Thoracic aorta (tissue), 2 donors: ENCODE measurements at regions not wholly inside any gene's neighbourhood (a gene's known extent, or its start where the extent isn't known, plus 50 kb on each side); places are given as distances from the start of the nearest gene placed in this dataset.

Experiments used
- ATAC-seq: fragments of 150-250 bp; one replicate; pipeline ENCODE4 v1.8.0; 2017; ENCODE audit warnings: low read depth; ENCODE audit not compliant: insufficient number of reproducible peaks, low FRiP score
- DNase-seq: peaks from one replicate; pipeline ENCODE4 v3.0.0-alpha.2; 2020; ENCODE audit warnings: low spot score
- H3K27ac ChIP-seq, 2 donors: fragments of 200-600 bp; sonication (generic); 1 replicate in 1 of 2; 2 replicates in 1 of 2; pipeline ENCODE4 v1.5.1; 2016; ENCODE audit warnings: mild to moderate bottlenecking in 2 of 2, moderate library complexity in 2 of 2
- H3K27me3 ChIP-seq: fragments of 200-600 bp; sonication (generic); replicated peaks from 2 replicates; pipeline ENCODE4 v1.6.0; 2016; ENCODE audit warnings: mild to moderate bottlenecking; ENCODE audit not compliant: insufficient read depth
- H3K36me3 ChIP-seq: fragments of 200-600 bp; sonication (generic); one replicate; pipeline ENCODE4 v1.5.1; 2016
- H3K4me1 ChIP-seq, 2 donors: fragments of 200-600 bp; sonication (generic); 1 replicate in 1 of 2; 2 replicates in 1 of 2; pipeline versions ENCODE4 v1.5.1 to v1.6.0; 2016; ENCODE audit warnings: low read depth in 2 of 2, mild to moderate bottlenecking in 1 of 2; ENCODE audit not compliant: control insufficient read depth in 1 of 2
- H3K4me3 ChIP-seq: fragments of 200-600 bp; sonication (generic); 2 replicates; pipeline ENCODE4 v1.5.1; 2016; ENCODE audit warnings: mild to moderate bottlenecking
- H3K9me3 ChIP-seq: fragments of 200-600 bp; sonication (generic); 2 replicates; pipeline ENCODE4 v1.5.1; 2016
- CTCF ChIP-seq: fragments of 200-600 bp; sonication (generic); IDR thresholded peaks from one replicate; pipeline ENCODE4 v1.5.1; 2019; ENCODE audit warnings: antibody characterized with exemption

- H3K4me3 ChIP-seq, result no peak overlapping the region
- H3K9me3 ChIP-seq, result no peaks in the 10 kb centered on the region
- H3K4me1 ChIP-seq, result no peaks in the 10 kb centered on the region
- no peak for ATAC-seq
- no peaks in the 10 kb centered on the region for H3K36me3 ChIP-seq
- no peak for TF ChIP-seq CTCF
- H3K27me3 ChIP-seq, result no peaks in the 10 kb centered on the region
- H3K27ac ChIP-seq, result no peak overlapping the region
- DNase-seq, result no peak
These were observed 172.8 kb upstream of the ZFP64 start for GRCh38 chr20:52364405-52364804.

- H3K27ac ChIP-seq, result no peak overlapping the region
- no peaks in the 10 kb centered on the region for H3K27me3 ChIP-seq
- no peaks in the 10 kb centered on the region for H3K4me1 ChIP-seq
- no peak for ATAC-seq
- no peak overlapping the region for H3K4me3 ChIP-seq
- H3K9me3 ChIP-seq, result no peaks in the 10 kb centered on the region
- TF ChIP-seq CTCF, result no peak
- no peaks in the 10 kb centered on the region for H3K36me3 ChIP-seq
- no peak for DNase-seq
These were observed 170.1 kb upstream of the ZFP64 start for GRCh38 chr20:52361650-52362049.

GRCh38 chr20:52349806-52350205 is 158.2 kb upstream of the ZFP64 start:
- ATAC-seq (no peak), DNase-seq (no peak)
- Histone ChIP-seq H3K4me1 (no peaks in the 10 kb centered on the region), H3K27me3 (no peaks in the 10 kb centered on the region), H3K4me3 (no peak overlapping the region), H3K36me3 (no peaks in the 10 kb centered on the region), H3K9me3 (no peaks in the 10 kb centered on the region), H3K27ac (no peak overlapping the region)
- TF ChIP-seq CTCF, result no peak

GRCh38 chr20:52348434-52348833 is 156.9 kb upstream of the ZFP64 start:
- Histone ChIP-seq H3K4me1 (no peaks in the 10 kb centered on the region), H3K9me3 (no peaks in the 10 kb centered on the region), H3K36me3 (no peaks in the 10 kb centered on the region), H3K4me3 (no peak overlapping the region), H3K27me3 (no peaks in the 10 kb centered on the region), H3K27ac (no peak overlapping the region)
- DNase-seq, result no peak
- no peak for TF ChIP-seq CTCF
- ATAC-seq, result no peak

- no peaks in the 10 kb centered on the region for H3K36me3 ChIP-seq
- ATAC-seq (no peak), DNase-seq (no peak)
- no peaks in the 10 kb centered on the region for H3K9me3 ChIP-seq
- no peaks in the 10 kb centered on the region for H3K4me1 ChIP-seq
- H3K27me3 ChIP-seq, result no peaks in the 10 kb centered on the region
- no peak overlapping the region for H3K4me3 ChIP-seq
- H3K27ac ChIP-seq, result no peak overlapping the region
- no peak for TF ChIP-seq CTCF
These were observed 155.2 kb upstream of the ZFP64 start for GRCh38 chr20:52346797-52347196.
